ENCODE measurements at regions not wholly inside any gene's neighbourhood (a gene's known extent, or its start where the extent isn't known, plus 50 kb on each side); places are given as distances from the start of the nearest gene placed in this dataset.

GRCh38 chr1:56225964-56226815, 353.2 kb downstream of the PLPP3 start:
- FAIRE-seq (no peak), DNase-seq (ENCODE audit: low read depth in 1 of 2, low spot score in 2 of 2) (no peak)
- Histone ChIP-seq H3K79me1 (ENCODE audit: low read depth, low read length) (no peaks in the 10 kb centered on the region), H2BK12ac (ENCODE audit: low read depth, low read length) (no peak overlapping the region), H3K56ac (replicated peaks; ENCODE audit: insufficient read length, low read depth, low read length) (no peak overlapping the region), H3K27ac (ENCODE audit: low read depth, low read length) (no peak overlapping the region), H4K91ac (replicated peaks; ENCODE audit: insufficient read length, low read length) (no peak overlapping the region), H2BK20ac (ENCODE audit: low read length) (no peak overlapping the region), H3K4me1 (replicated peaks in 1 of 4; ENCODE audit: control insufficient read depth in 3 of 4, insufficient read depth in 4 of 4, low read length in 3 of 4) (no peaks in the 10 kb centered on the region), H3K27me3 (replicated peaks in 1 of 4; ENCODE audit: control insufficient read depth in 3 of 4, extremely low read depth in 1 of 4, insufficient read depth in 3 of 4, low read length in 3 of 4) (no peaks in the 10 kb centered on the region), H2BK15ac (ENCODE audit: low read length) (no peak overlapping the region), H3K9me3 (ENCODE audit: insufficient read depth in 2 of 2, low read depth in 1 of 2, low read length in 1 of 2) (no peaks in the 10 kb centered on the region), H3K4me2 (ENCODE audit: insufficient read depth in 1 of 2, low read depth in 2 of 2, low read length in 2 of 2) (no peak overlapping the region), H3K4ac (replicated peaks; ENCODE audit: insufficient read length, low read depth, low read length) (no peak overlapping the region), H3K4me3 (ENCODE audit: extremely low read depth in 1 of 4, insufficient read depth in 2 of 4, low read depth in 3 of 4, low read length in 4 of 4) (no peak overlapping the region), H3K9ac (replicated peaks in 1 of 4; ENCODE audit: extremely low read depth in 1 of 4, low read depth in 3 of 4, low read length in 3 of 4) (no peak overlapping the region), H2AK5ac (ENCODE audit: low read depth, low read length) (no peak overlapping the region), H3K79me2 (ENCODE audit: control insufficient read depth in 1 of 2, insufficient read depth in 2 of 2, low read length in 2 of 2) (no peaks in the 10 kb centered on the region), H3K23ac (ENCODE audit: insufficient read length) (no peak overlapping the region), H4K8ac (ENCODE audit: extremely low read depth, insufficient read depth, low read length) (no peak overlapping the region), H2BK120ac (replicated peaks; ENCODE audit: low read depth, low read length) (no peak overlapping the region), H3K36me3 (ENCODE audit: control insufficient read depth in 2 of 4, insufficient read depth in 4 of 4, low read length in 3 of 4) (no peaks in the 10 kb centered on the region), H2BK5ac (ENCODE audit: low read depth, low read length) (no peak overlapping the region), H3K14ac (ENCODE audit: insufficient read length) (no peak overlapping the region), H4K20me1 (replicated peaks in 1 of 2; ENCODE audit: control insufficient read depth in 1 of 2, insufficient read depth in 2 of 2, low read length in 2 of 2) (no peaks in the 10 kb centered on the region), H3K18ac (ENCODE audit: extremely low read depth, low read length) (no peak overlapping the region), H4K5ac (ENCODE audit: insufficient read length, low read depth, low read length) (no peak overlapping the region), H2AFZ (ENCODE audit: low read length) (no peak overlapping the region), H3K23me2 (ENCODE audit: low read depth, low read length) (no peaks in the 10 kb centered on the region)
- 93% methylated on average over 1 of the region's 1 CpG; no CpG with 5 or more reads in 1 of the 2 experiments for WGBS, 2 experiments (ENCODE audit: extremely low coverage in 1 of 2, insufficient coverage in 1 of 2, insufficient read length in 1 of 2, insufficient replicate concordance in 2 of 2, low coverage in 1 of 2, low lambda C conversion rate in 2 of 2, missing lambda C conversion rate in 1 of 2)
- no peak for TF ChIP-seq GABPA (IDR thresholded peaks at IDR 0.05; ENCODE audit: borderline replicate concordance, insufficient read depth, low read length)
- no peak for TF ChIP-seq TAF1 (IDR thresholded peaks at IDR 0.05; ENCODE audit: low read depth, low read length)
- no peak for TF ChIP-seq MAFK (IDR thresholded peaks at IDR 0.05; ENCODE audit: low read depth, low read length)
- no peak for TF ChIP-seq PHF8 (conservative IDR thresholded peaks at IDR 0.05; ENCODE audit: low read depth, low read length)
- TF ChIP-seq SAP30 (IDR thresholded peaks at IDR 0.05; ENCODE audit: insufficient read depth, insufficient replicate concordance, low read length), result no peak
- no peak for TF ChIP-seq GTF2F1 (IDR thresholded peaks at IDR 0.05; ENCODE audit: borderline replicate concordance, low read depth, low read length)
- no peak for TF ChIP-seq ATF3 (IDR thresholded peaks at IDR 0.05; ENCODE audit: insufficient read depth, low read depth, low read length)
- TF ChIP-seq RXRA (IDR thresholded peaks at IDR 0.05; ENCODE audit: insufficient read depth, low read depth, low read length), result no peak
- TF ChIP-seq POU5F1 (IDR thresholded peaks at IDR 0.05; ENCODE audit: low read depth, low read length), result no peak
- CTCF ChIA-PET (ENCODE audit: partially characterized antibody), result no interaction called here
- POLR2A ChIA-PET (ENCODE audit: partially characterized antibody), result no interaction called here
